ENCODE measurements at regions not wholly inside any gene's neighbourhood (a gene's known extent, or its start where the extent isn't known, plus 50 kb on each side); places are given as distances from the start of the nearest gene placed in this dataset.

DNA sequence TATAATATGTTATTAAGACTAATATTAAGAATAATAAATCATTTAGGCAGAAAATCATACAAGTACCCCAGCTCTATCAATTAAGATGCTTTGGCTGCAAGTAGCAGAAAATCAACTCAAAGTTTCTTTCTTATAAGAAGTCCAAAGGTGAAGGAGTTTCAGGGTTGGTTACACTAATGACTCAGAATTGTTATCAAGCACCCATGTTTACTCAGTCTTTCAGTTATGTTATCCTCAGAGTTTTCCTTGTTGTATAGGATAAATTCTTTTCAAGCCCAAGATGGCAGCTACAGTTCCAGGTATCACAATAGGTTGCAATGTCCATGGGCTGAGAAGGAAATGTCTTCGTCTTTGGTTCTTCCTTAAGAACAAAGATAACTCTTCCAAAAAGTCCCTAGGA is 163.6 kb downstream of the TNFSF18 start:
- no peak for DNase-seq (ENCODE audit: low spot score)

DNA sequence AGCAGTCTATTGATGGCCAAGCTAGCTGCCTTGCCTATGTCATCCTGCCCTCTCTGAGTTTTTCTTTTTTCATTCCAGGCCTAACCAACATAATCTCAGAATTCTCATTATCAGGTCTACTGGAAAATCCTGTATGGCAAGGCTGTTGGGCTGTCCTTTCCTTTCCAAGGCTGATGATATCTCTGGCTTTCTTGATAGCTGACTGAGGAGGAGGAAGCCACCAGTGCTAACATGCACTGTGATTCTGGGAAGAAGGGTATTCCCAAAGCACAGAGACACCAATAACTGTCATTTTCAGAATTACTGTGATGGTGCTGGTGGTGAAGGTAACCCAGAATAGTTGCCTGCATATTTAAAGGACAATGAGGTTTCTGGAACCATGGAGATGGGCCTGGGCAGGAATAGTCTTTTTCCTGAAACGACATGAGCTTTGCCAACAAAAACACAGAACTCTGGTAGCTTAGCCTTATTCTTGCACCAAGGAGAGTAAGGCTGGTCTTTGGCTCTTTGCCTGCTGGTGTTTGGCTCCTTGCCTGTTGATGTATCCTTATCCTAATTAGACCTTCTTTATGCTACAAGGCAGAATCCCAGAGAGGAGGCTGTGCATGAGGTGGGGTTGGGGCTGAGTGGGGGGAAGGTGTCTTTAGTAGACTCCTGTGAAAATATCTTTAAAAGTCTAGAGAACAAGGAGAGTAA is 157.4 kb downstream of the TNFSF18 start:
- no peak for DNase-seq (ENCODE audit: low spot score)

DNA sequence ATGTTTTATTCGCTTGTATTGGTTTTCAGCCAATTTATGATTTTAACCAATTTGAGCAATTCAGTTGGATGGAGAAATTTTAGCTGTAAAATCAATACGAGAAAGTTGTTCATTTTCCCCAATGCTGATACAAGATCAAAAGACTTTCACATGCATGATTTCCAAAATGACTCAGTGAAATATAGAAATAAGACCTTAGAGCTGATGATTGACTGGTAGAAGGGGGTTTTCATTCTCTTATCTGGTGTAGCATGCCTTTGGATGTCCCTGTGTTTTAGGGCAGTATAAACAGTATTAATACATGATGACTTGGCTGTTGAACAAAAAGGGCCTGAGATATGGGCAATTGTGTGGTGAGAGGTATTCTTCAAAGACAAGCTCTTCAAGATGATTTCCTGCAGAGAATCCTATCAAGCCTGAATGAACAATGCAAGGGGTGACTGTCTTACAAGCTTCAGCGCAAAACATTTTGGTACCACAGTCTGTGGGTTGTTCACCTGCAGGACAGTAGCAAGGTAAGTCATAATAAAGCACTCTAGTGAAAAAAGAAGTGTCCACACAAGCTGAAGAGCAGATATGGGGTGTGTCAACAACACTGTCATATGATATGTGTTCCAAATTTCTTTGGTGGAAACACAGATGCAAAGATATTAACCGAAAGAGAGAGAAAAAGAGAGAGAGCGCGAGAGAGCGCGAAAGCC is 156.2 kb downstream of the TNFSF18 start:
- DNase-seq (ENCODE audit: low spot score): no peak

- DNase-seq (ENCODE audit: low spot score): peak; percentile 10
Measured at GRCh38 chr1:172895050-172895460, 155.7 kb downstream of the TNFSF18 start.

DNA sequence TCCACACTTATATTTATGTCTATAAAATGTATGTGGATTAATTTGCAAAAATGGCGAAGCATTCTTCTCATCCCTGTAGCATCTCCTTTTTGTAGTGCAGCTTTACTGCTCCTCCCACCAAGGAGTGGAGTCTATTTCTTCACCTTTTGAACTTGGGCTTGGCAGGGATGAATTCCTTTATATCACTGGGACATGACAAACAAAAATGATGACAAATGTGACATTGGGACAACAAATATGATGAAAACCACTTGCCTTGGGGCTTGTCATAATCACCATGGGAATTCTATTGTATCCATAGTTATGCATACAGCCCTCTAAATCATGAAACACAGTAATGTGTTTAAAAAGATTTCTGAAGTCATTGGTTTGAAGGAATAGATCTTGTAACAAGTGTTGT is 155.0 kb downstream of the TNFSF18 start:
- no peak for DNase-seq (ENCODE audit: low spot score)

DNA sequence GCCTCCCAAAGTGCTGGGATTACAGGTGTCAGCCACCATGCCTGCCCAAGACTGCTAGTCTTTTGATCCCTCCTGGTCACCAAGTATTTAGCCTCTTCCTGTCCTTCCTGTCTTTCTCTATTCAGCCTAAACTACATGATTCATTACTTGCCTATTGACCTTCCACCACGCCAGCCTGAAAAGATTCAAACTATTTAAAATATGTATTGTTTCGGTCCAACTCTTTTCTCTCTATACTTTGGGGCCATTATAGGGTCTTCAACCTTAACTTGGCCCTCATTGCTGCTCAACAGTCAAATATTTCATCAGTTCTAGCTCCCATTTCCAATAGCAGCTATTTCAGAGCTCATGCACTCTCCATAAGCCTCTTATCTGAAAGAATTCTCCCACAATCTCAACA is 153.0 kb downstream of the TNFSF18 start:
- DNase-seq (ENCODE audit: low spot score): no peak

- DNase-seq (ENCODE audit: low spot score): no peak
Measured at GRCh38 chr1:172898866-172899265, 151.9 kb downstream of the TNFSF18 start.

- peak; percentile 48 for DNase-seq (ENCODE audit: low spot score)
Measured at GRCh38 chr1:172900376-172900997, 150.3 kb downstream of the TNFSF18 start.

DNA sequence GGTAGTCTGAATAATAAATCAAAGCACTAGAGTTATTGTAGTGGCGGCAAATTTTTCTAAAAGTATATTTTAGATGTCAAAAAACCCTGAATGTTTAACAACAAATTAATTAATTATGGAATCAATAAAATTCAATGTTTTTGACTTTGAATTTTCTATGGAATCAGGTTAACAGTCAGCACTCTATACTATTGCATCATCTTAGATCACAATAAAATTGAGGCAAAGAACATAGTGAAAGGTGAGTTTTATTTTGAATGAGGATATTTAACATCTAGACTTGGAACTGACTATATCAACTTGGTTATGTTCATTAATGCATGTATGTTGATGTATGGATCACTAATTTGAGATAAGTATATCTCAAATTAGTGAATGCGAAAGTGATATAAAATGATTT is 148.5 kb downstream of the TNFSF18 start:
- no peak for DNase-seq (ENCODE audit: low spot score)

DNA sequence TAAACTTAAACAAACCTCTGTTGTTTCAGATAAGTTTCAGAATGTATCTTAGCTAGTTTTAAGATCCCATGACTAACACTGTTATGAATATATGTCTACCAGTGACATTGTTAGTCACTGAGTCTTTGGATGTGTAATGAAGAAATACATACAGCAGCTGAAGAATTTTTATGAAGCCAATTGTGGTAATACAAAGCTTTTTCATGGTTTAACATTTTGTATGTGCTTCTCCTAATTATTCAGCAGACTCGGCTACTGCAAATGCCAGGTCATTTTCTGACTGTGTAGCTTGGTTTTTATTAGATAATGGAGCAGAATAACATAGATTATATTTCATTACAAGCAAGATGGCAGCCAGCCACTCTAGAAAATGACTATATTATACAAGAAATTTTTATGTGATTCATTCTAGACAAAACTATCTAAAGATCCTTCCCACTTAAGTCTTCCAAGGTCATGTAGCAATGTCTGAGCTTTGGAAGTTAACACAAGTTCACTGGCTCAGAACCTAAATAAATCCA is 147.8 kb downstream of the TNFSF18 start:
- no peak for DNase-seq (ENCODE audit: low spot score)

- DNase-seq (ENCODE audit: low spot score): no peak
Measured at GRCh38 chr1:172903581-172904220, 147.0 kb downstream of the TNFSF18 start.

DNA sequence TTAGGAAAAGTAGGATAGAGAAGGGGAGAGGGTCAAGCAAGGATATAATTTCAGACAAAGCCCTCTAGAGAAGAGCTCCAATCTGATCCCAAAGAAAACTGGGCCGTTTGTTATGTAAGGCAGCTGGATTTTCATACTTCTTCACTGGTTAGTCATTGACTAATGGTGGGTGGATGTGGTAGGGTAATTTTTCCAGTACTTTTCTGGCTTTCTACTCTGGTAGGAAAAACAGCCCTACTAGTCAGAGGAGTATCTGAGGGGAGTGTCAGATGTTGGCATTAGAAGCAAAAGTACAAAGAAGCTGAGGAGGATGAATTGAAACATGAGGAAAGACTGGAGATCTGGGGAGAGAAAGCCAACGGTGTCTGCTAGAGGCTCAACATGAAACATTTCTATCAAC is 145.3 kb downstream of the TNFSF18 start:
- DNase-seq (ENCODE audit: low spot score): no peak

DNA sequence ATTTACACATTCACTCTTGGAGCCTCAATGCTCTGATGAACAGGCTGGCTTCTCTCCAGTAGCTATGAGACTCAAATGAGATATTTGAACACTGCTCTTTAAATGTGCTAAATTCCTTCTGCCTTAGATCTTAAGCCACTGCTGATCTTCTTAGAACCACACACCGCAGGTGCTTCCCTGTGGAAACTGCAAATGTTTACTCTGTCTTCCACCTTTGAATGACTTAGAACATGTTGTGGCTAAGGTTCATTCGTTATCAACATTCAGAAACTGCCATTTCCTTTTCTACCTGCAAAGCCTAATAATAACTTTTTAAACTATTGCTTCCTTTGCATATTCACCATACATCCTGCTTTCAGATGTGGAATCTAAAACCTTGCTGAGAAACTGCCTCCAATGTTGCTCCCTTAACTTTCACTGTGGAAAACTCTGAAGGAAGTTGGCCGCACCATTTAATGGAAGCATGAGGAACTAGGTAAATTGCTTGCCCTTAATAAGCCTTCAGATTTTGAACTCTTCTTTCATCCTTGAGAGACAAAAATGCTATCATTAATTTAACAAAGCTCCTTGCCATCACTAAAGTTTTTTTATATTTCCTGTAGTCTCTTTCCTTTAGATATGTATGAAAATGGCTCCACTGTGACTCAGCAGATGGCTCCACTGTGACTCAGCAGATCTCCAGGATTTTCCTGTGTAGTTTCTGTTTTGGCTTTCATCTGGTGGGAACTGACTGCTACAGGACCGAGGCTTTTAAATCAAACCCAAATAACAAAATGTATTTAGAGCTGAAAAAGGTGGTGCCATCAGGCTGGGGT is 143.8 kb downstream of the TNFSF18 start:
- no peak for DNase-seq (ENCODE audit: low spot score)

GRCh38 chr1:172907834-172908326 is 142.9 kb downstream of the TNFSF18 start:
- no peak for DNase-seq (ENCODE audit: low spot score)

GRCh38 chr1:172909606-172910326 is 141.0 kb downstream of the TNFSF18 start:
- DNase-seq (ENCODE audit: low spot score): no peak

GRCh38 chr1:172912765-172913260 is 137.9 kb downstream of the TNFSF18 start:
- no peak for DNase-seq (ENCODE audit: low spot score)

DNA sequence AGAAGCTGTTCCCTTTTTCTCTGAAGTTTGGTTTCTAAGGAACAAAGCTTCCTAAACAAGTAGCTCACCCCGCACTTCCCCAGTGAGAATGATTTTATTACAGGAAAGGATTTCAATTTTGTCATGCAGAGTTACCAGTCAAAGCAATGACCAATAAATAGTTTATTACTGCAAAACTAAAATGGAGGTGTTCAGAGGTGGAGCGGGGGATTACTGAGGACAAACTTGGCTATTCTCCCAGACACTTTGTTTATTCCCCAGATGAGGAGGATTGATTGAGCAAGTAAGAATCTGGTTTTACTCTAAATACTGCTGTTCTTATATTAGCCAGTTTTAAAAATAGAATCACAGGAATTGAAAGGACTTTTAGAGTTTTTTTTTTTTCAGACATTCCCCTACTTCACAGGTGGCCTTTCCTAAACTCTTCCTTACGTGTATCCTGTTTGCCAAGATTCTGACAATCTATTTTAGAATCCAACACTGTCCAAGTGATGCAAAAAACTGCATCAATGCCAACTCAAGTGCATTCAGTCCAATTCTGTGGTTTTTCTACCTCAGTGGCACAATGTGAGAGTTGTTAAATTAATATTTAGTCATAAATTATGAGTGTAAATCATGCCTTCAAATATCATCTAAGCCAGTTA is 136.1 kb downstream of the TNFSF18 start:
- no peak for DNase-seq (ENCODE audit: low spot score)

DNA sequence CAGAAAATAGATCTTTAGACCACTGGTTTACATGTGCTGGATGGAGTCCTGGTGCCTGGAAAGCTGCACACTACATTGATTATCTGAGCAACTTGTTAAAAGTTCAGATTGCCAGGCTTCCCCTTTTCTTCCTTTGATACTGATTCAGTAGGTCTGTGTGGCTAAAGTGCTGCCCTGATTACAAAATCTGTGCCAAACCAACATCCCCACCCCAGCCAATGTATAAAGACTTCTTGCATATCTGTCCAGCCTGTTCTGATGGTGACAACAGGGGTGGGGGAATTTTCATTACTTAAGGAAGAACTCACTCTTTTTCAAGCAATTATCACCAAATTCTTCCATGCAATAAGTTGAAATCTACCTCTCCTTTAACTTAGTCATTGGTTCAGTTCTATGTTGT is 135.5 kb downstream of the TNFSF18 start:
- no peak for DNase-seq (ENCODE audit: low spot score)

DNA sequence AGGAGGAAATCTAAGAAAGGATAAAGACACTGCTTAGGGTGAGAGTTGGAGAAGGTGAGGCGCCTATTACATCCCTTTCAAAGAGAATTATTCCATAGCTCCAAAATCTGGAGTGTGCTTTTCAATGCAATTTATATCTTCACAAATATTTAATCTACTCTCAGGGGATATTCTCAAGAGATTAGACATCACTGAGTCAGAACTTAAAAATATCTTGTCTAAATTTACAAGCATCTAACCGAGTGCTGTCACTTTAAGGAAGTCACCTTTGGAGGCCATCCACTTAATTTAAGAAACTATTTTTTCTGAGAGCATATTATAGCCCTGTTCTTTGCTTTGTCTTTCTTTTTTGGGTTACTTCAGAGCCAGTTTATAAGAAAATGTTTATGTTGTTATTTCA is 134.6 kb downstream of the TNFSF18 start:
- no peak for DNase-seq (ENCODE audit: low spot score)

- no peak for DNase-seq (ENCODE audit: low spot score)
Measured at GRCh38 chr1:172917972-172918371, 132.8 kb downstream of the TNFSF18 start.
